Smooth muscle cell (in vitro differentiated cells): ENCODE measurements at regions not wholly inside any gene's neighbourhood (a gene's known extent, or its start where the extent isn't known, plus 50 kb on each side); places are given as distances from the start of the nearest gene placed in this dataset.

Experiments used
- DNase-seq: peaks from one replicate; lab custom pipeline; 2025; ENCODE audit not compliant: unreplicated experiment; lab: John Stamatoyannopoulos, UW
- H2AFZ ChIP-seq: fragments of 200-600 bp; sonication (generic); 2 replicates; pipeline ENCODE4 v1.6.0; 2016; ENCODE audit warnings: antibody characterized with exemption, low read depth, mild to moderate bottlenecking
- H3F3A ChIP-seq: fragments of 200-600 bp; sonication (generic); 2 replicates; pipeline ENCODE4 v1.6.0; 2017; ENCODE audit warnings: antibody characterized with exemption, low read depth
- H3K27ac ChIP-seq: fragments of 200-600 bp; sonication (generic); 2 replicates; pipeline ENCODE4 v1.5.1; 2016; ENCODE audit warnings: low read depth, mild to moderate bottlenecking
- H3K27me3 ChIP-seq: fragments of 200-600 bp; sonication (generic); 2 replicates; pipeline ENCODE4 v1.6.1; 2016; ENCODE audit warnings: low read depth, mild to moderate bottlenecking
- H3K36me3 ChIP-seq: fragments of 200-600 bp; sonication (generic); 2 replicates; pipeline ENCODE4 v1.5.1; 2016; ENCODE audit warnings: low read depth
- H3K4me1 ChIP-seq: fragments of 200-600 bp; sonication (generic); 2 replicates; pipeline ENCODE4 v1.5.1; 2016; ENCODE audit warnings: low read depth
- H3K4me2 ChIP-seq: fragments of 200-600 bp; sonication (generic); 2 replicates; pipeline ENCODE4 v1.6.0; 2016; ENCODE audit warnings: mild to moderate bottlenecking
- H3K4me3 ChIP-seq: fragments of 200-600 bp; sonication (generic); 2 replicates; pipeline ENCODE4 v1.5.1; 2016; ENCODE audit warnings: mild to moderate bottlenecking
- H3K79me2 ChIP-seq: fragments of 200-600 bp; sonication (generic); 2 replicates; pipeline ENCODE4 v1.6.0; 2016; ENCODE audit warnings: low read depth, mild to moderate bottlenecking
- H3K9ac ChIP-seq: fragments of 200-600 bp; sonication (generic); 2 replicates; pipeline ENCODE4 v1.6.0; 2016; ENCODE audit warnings: low read depth
- H3K9me3 ChIP-seq: fragments of 200-600 bp; sonication (generic); replicated peaks from 2 replicates; pipeline ENCODE4 v1.5.1; 2016; ENCODE audit warnings: low read depth
- H4K20me1 ChIP-seq: fragments of 200-600 bp; sonication (generic); 2 replicates; pipeline ENCODE4 v1.6.0; 2016; ENCODE audit warnings: low read depth
- CTCF ChIP-seq: fragments of 200-600 bp; sonication (generic); IDR thresholded peaks from 2 replicates; pipeline ENCODE4 v1.5.1; 2017; ENCODE audit warnings: borderline replicate concordance, mild to moderate bottlenecking, antibody characterized with exemption; ENCODE audit not compliant: insufficient read depth, poor library complexity, severe bottlenecking
- WGBS: methylation state at CpG from one replicate; pipeline ENCODE4 v1.1.7; 2016; ENCODE audit warnings: low lambda C conversion rate; 5-methylcytosine and 5-hydroxymethylcytosine counted together

GRCh38 chr5:118554241-118554640 is 434.1 kb downstream of the DTWD2 start:
- no peak overlapping the region for H3K4me3 ChIP-seq
- WGBS = 93% methylated on average over 2 of the region's 2 CpGs
- no peaks in the 10 kb centered on the region for H3F3A ChIP-seq

GRCh38 chr5:118553662-118554061 is 434.7 kb downstream of the DTWD2 start:
- Histone ChIP-seq H3K4me3 (no peak overlapping the region), H3K4me2 (peak overlapping the region; percentile 7), H3K36me3 (no peaks in the 10 kb centered on the region), H3K79me2 (no peaks in the 10 kb centered on the region), H3K27ac (peak overlapping the region; percentile 34), H3K27me3 (no peaks in the 10 kb centered on the region), H4K20me1 (no peaks in the 10 kb centered on the region), H3K9me3 (no peaks in the 10 kb centered on the region), H2AFZ (no peak overlapping the region), H3F3A (no peaks in the 10 kb centered on the region), H3K9ac (no peak overlapping the region), H3K4me1 (peaks cover 4% of the 10 kb centered on the region)
- DNase-seq = no peak
- WGBS = 54% methylated on average over 3 of the region's 3 CpGs
- no peak for TF ChIP-seq CTCF

More at GRCh38 chr5:118554241-118554640, 434.1 kb downstream of the DTWD2 start:
- Histone ChIP-seq H3K36me3 (no peaks in the 10 kb centered on the region), H3K9me3 (no peaks in the 10 kb centered on the region), H3K4me1 (peaks cover 10% of the 10 kb centered on the region), H3K27me3 (no peaks in the 10 kb centered on the region), H3K27ac (peak overlapping the region; percentile 34), H3K9ac (no peak overlapping the region), H3K79me2 (no peaks in the 10 kb centered on the region), H3K4me2 (peak overlapping the region; percentile 7), H4K20me1 (no peaks in the 10 kb centered on the region), H2AFZ (no peak overlapping the region)
- no peak for DNase-seq
- no peak for TF ChIP-seq CTCF

DNA sequence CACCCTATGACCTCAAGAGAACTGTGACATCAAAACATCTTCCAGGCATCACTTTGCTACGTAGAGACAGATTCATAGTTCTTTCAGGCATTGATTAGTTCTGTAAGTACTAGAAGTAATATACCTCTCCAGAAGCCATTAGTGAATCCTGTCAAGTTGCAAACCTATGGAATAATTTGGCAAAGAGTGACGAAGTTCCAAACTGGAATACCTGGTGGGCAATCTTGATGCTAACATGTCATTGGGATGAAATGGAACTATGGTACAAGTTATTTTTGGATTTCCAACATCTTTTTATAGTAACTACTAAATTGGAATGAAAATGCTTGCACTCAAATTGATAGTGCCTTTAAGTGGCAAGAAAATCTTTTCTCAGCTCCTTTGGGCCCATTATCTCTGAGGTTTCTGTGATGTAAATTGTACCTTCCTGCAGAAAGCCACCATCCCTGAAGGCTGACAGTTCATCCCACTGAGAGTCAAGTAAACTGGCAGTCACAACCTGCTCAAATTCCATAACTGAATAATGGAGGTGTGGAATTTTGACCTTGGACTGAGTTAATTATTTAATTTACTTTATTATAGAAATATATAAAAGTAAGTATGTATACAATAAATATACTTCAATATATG is 435.5 kb downstream of the DTWD2 start:
- Histone ChIP-seq H3K4me2 (no peak overlapping the region), H3K9me3 (no peaks in the 10 kb centered on the region), H3K36me3 (no peaks in the 10 kb centered on the region), H3K9ac (no peak overlapping the region), H3K27me3 (no peaks in the 10 kb centered on the region), H3K4me3 (no peak overlapping the region), H3K79me2 (no peaks in the 10 kb centered on the region), H2AFZ (no peak overlapping the region), H3F3A (no peaks in the 10 kb centered on the region), H3K27ac (no peak overlapping the region), H4K20me1 (no peaks in the 10 kb centered on the region), H3K4me1 (no peaks in the 10 kb centered on the region)
- 96% methylated on average over 2 of the region's 2 CpGs for WGBS
- TF ChIP-seq CTCF = no peak
- no peak for DNase-seq

DNA sequence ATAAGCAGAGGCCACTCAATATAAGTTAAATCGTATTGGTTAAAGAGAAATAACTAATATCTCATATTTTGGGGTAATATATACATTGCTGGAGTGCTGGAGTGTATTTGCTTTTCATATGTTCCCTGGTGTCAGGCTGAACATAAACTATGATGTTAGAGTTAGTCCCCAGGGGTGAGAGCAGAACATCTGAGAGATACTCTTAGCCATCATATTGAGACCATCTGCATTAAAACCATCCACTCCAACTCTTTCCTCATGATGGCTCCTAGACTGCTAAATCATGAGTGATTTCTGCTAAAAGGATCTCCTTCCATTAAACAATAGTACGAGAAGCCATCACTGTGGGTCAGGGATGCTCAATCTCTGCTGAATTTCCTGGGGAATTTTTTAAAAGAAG is 436.2 kb downstream of the DTWD2 start:
- H3K9me3 ChIP-seq = no peaks in the 10 kb centered on the region
- TF ChIP-seq CTCF = no peak
- 94% methylated on average over 2 of the region's 2 CpGs for WGBS
- no peak overlapping the region for H3K9ac ChIP-seq
- no peaks in the 10 kb centered on the region for H3K27me3 ChIP-seq
- no peak for DNase-seq
- H3K4me2 ChIP-seq = no peak overlapping the region
- no peaks in the 10 kb centered on the region for H3K79me2 ChIP-seq
- H2AFZ ChIP-seq = no peak overlapping the region
- no peaks in the 10 kb centered on the region for H3K36me3 ChIP-seq
- no peak overlapping the region for H3K4me3 ChIP-seq
- no peaks in the 10 kb centered on the region for H3F3A ChIP-seq
- peaks cover 2% of the 10 kb centered on the region for H3K4me1 ChIP-seq
- H4K20me1 ChIP-seq = no peaks in the 10 kb centered on the region
- H3K27ac ChIP-seq = no peak overlapping the region
